Epithelial cell of esophagus (primary cell): ENCODE measurements at regions not wholly inside any gene's neighbourhood (a gene's known extent, or its start where the extent isn't known, plus 50 kb on each side); places are given as distances from the start of the nearest gene placed in this dataset.
A peak's percentile ranks its signal among the peaks of the same experiment; 100 is the strongest.

ENCODE experiments used
- DNase-seq: peaks from one replicate; pipeline ENCODE4 v3.0.0; 2010; ENCODE audit warnings: low read depth
- H3K4me3 ChIP-seq: 2 replicates; pipeline ENCODE4 v1.5.1; 2011; ENCODE audit warnings: mild to moderate bottlenecking, low read length, control low read depth
- CTCF ChIP-seq: IDR thresholded peaks from 2 replicates; pipeline ENCODE4 v1.5.1; 2011; ENCODE audit warnings: low read depth, mild to moderate bottlenecking, low read length, control low read depth, inconsistent platforms; ENCODE audit not compliant: insufficient read depth; ENCODE audit errors: missing control alignments

- no peak overlapping the region for H3K4me3 ChIP-seq
- no peak for TF ChIP-seq CTCF
- DNase-seq = no peak
Measured at GRCh38 chr3:168191856-168192255, 96.1 kb upstream of the GOLIM4 start.

GRCh38 chr3:168187233-168187632 is 91.5 kb upstream of the GOLIM4 start:
- TF ChIP-seq CTCF = no peak
- no peak overlapping the region for H3K4me3 ChIP-seq
- no peak for DNase-seq

GRCh38 chr3:168186293-168186983 is 90.7 kb upstream of the GOLIM4 start:
- peak; percentile 6 for DNase-seq
- no peak for TF ChIP-seq CTCF
- no peak overlapping the region for H3K4me3 ChIP-seq

GRCh38 chr3:168183774-168184173 is 88.0 kb upstream of the GOLIM4 start:
- DNase-seq = no peak
- no peak for TF ChIP-seq CTCF
- H3K4me3 ChIP-seq = no peak overlapping the region

- TF ChIP-seq CTCF = no peak
- no peak for DNase-seq
- H3K4me3 ChIP-seq = no peak overlapping the region
Measured at GRCh38 chr3:168168743-168169142, 73.0 kb upstream of the GOLIM4 start.

GRCh38 chr3:168165390-168166269 is 69.9 kb upstream of the GOLIM4 start:
- DNase-seq = peak; percentile 78

More at GRCh38 chr3:168165390-168166269, 69.9 kb upstream of the GOLIM4 start:
- no peak overlapping the region for H3K4me3 ChIP-seq
- peak; percentile 74 for TF ChIP-seq CTCF
